GM23338 (cell line): ENCODE measurements at regions not wholly inside any gene's neighbourhood (a gene's known extent, or its start where the extent isn't known, plus 50 kb on each side); places are given as distances from the start of the nearest gene placed in this dataset.

ENCODE experiments used
- ATAC-seq: fragments of 200-7000 bp; cut with Tn5 transposase; 3 replicates; pipeline ENCODE4 v1.9.1; 2020
- DNase-seq: peaks from one replicate; pipeline ENCODE4 v3.0.0-alpha.2; 2015; ENCODE audit warnings: low spot score
- H2AFZ ChIP-seq: fragments of 200-600 bp; sonication (generic); 2 replicates; pipeline ENCODE4 v1.8.0; 2016; ENCODE audit warnings: antibody characterized with exemption, mild to moderate bottlenecking, moderate library complexity
- H3F3A ChIP-seq: fragments of 200-600 bp; sonication (generic); replicated peaks from 2 replicates; pipeline ENCODE4 v1.8.0; 2017; ENCODE audit warnings: antibody characterized with exemption, mixed run types, low read depth
- H3K27ac ChIP-seq: fragments of 200-600 bp; sonication (generic); 2 replicates; pipeline ENCODE4 v1.6.1; 2016; ENCODE audit warnings: low read depth
- H3K27me3 ChIP-seq: fragments of 200-600 bp; sonication (generic); 2 replicates; pipeline ENCODE4 v1.8.0; 2016; ENCODE audit warnings: mild to moderate bottlenecking, mixed run types, moderate library complexity; ENCODE audit not compliant: insufficient read depth
- H3K36me3 ChIP-seq: fragments of 200-600 bp; sonication (generic); 2 replicates; pipeline ENCODE4 v1.8.0; 2016; ENCODE audit warnings: mild to moderate bottlenecking; ENCODE audit not compliant: insufficient read depth
- H3K4me1 ChIP-seq: fragments of 200-600 bp; sonication (generic); 2 replicates; pipeline ENCODE4 v1.8.0; 2016; ENCODE audit warnings: mild to moderate bottlenecking, moderate library complexity; ENCODE audit not compliant: insufficient read depth
- H3K4me2 ChIP-seq: fragments of 200-600 bp; sonication (generic); 2 replicates; pipeline ENCODE4 v1.7.1; 2017; ENCODE audit warnings: mixed run types
- H3K4me3 ChIP-seq: fragments of 200-600 bp; sonication (generic); 2 replicates; pipeline ENCODE4 v1.6.1; 2016; ENCODE audit warnings: mixed run types
- H3K79me2 ChIP-seq: fragments of 200-600 bp; sonication (generic); replicated peaks from 2 replicates; pipeline ENCODE4 v1.8.0; 2017; ENCODE audit warnings: mild to moderate bottlenecking; ENCODE audit not compliant: insufficient read depth
- H3K9me2 ChIP-seq: fragments of 200-600 bp; sonication (generic); 2 replicates; pipeline ENCODE4 v1.8.0; 2017; ENCODE audit not compliant: insufficient read depth
- H4K20me1 ChIP-seq: fragments of 200-600 bp; sonication (generic); replicated peaks from 2 replicates; pipeline ENCODE4 v1.8.0; 2017; ENCODE audit warnings: mild to moderate bottlenecking; ENCODE audit not compliant: insufficient read depth
- H3K27ac Mint-ChIP-seq: 2 replicates; pipeline ENCODE4 v1.8.0; 2020; ENCODE audit warnings: inconsistent platforms, mild to moderate bottlenecking, moderate library complexity, mixed read lengths
- H3K27me3 Mint-ChIP-seq: 3 replicates; pipeline ENCODE4 v1.8.0; 2022; ENCODE audit warnings: low read depth, mild to moderate bottlenecking, moderate library complexity, mixed read lengths, inconsistent platforms; ENCODE audit not compliant: insufficient read depth, poor library complexity
- H3K36me3 Mint-ChIP-seq: 3 replicates; pipeline ENCODE4 v1.8.0; 2021; ENCODE audit warnings: low read depth, mild to moderate bottlenecking, inconsistent platforms, moderate library complexity, mixed read lengths
- H3K4me1 Mint-ChIP-seq: 3 replicates; pipeline ENCODE4 v1.8.0; 2020; ENCODE audit warnings: mild to moderate bottlenecking, inconsistent platforms, mixed read lengths
- H3K4me3 Mint-ChIP-seq: 3 replicates; pipeline ENCODE4 v1.8.0; 2021; ENCODE audit warnings: moderate library complexity, mild to moderate bottlenecking, inconsistent platforms, mixed read lengths
- H3K9me3 Mint-ChIP-seq: 3 replicates; pipeline ENCODE4 v1.8.0; 2020; ENCODE audit warnings: moderate library complexity, mild to moderate bottlenecking, inconsistent platforms, mixed read lengths
- CREB1 ChIP-seq: fragments of 250-450 bp; sonication (Bioruptor Pico); IDR thresholded peaks from 2 replicates; pipeline ENCODE4 v1.5.0; 2020; ENCODE audit warnings: low read depth, mild to moderate bottlenecking, moderate library complexity
- EZH2 ChIP-seq: fragments of 200-600 bp; sonication (generic); IDR thresholded peaks from one replicate; pipeline ENCODE4 v1.8.0; 2017; ENCODE audit warnings: antibody characterized with exemption, mild to moderate bottlenecking, low read depth; ENCODE audit not compliant: unreplicated experiment
- NANOG ChIP-seq: IDR thresholded peaks from 2 replicates; pipeline ENCODE4 v1.6.1; 2016; ENCODE audit warnings: antibody characterized with exemption, borderline replicate concordance
- ZNF331 ChIP-seq: fragments of 250-450 bp; sonication (Bioruptor Pico); IDR thresholded peaks from 2 replicates; pipeline ENCODE4 v1.5.0; 2020; ENCODE audit warnings: low read depth, mild to moderate bottlenecking, moderate library complexity
- TF ChIP-seq, protein P1 (sequence below): IDR thresholded peaks from one replicate; pipeline ENCODE4 v1.6.1; 2018; ENCODE audit warnings: antibody characterized with exemption; ENCODE audit not compliant: unreplicated experiment
- TF ChIP-seq, protein P2 (sequence below): IDR thresholded peaks from 2 replicates; pipeline ENCODE4 v1.6.1; 2016; ENCODE audit warnings: antibody characterized with exemption
- TF ChIP-seq, protein P3 (sequence below), 2 experiments: fragments of 200-600 bp in 1 of 2; sonication (generic) in 1 of 2; conservative IDR thresholded peaks; 2 replicates each; pipeline versions ENCODE4 v1.5.1 to v1.6.1; 2016 to 2017; ENCODE audit warnings: antibody characterized with exemption in 2 of 2, low read depth in 2 of 2, mild to moderate bottlenecking in 2 of 2, moderate library complexity in 1 of 2

DNA sequence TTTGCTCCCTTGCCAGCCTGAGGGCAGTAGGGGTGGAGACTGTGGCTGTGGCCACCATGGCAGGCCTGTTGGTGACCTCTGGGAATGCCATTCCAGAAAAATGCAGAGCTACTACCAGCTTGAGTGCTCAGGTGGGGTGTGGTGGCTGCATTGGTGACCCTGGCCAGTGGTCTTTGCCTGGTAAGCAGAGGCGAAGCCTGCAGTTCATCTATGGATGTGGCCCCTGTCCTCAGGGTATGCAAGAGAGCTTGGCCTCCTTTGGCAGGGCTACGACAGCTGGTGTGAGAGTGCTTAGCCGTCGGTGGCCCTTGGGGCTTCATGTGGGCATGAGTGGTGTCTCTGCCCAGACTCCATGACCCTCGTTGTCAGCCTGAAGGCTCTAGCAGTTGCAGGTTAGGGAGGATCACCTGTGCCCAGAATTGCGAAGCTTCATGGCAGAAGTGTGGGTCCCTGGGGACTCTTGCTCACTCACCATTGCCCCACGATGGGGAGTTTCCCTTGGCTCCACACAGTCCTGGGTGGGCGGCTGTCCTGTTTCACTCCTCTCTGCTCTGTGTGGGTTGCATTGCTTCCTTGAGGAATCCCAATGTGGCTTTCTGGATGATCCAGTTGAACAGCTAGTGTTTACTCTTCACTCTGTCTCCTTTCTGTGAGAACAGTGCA lies 117.9 kb upstream of the CDH12 start (continued):
- TF ChIP-seq, protein P1, sequence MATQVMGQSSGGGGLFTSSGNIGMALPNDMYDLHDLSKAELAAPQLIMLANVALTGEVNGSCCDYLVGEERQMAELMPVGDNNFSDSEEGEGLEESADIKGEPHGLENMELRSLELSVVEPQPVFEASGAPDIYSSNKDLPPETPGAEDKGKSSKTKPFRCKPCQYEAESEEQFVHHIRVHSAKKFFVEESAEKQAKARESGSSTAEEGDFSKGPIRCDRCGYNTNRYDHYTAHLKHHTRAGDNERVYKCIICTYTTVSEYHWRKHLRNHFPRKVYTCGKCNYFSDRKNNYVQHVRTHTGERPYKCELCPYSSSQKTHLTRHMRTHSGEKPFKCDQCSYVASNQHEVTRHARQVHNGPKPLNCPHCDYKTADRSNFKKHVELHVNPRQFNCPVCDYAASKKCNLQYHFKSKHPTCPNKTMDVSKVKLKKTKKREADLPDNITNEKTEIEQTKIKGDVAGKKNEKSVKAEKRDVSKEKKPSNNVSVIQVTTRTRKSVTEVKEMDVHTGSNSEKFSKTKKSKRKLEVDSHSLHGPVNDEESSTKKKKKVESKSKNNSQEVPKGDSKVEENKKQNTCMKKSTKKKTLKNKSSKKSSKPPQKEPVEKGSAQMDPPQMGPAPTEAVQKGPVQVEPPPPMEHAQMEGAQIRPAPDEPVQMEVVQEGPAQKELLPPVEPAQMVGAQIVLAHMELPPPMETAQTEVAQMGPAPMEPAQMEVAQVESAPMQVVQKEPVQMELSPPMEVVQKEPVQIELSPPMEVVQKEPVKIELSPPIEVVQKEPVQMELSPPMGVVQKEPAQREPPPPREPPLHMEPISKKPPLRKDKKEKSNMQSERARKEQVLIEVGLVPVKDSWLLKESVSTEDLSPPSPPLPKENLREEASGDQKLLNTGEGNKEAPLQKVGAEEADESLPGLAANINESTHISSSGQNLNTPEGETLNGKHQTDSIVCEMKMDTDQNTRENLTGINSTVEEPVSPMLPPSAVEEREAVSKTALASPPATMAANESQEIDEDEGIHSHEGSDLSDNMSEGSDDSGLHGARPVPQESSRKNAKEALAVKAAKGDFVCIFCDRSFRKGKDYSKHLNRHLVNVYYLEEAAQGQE: no peak
- no peak for TF ChIP-seq CREB1 (CRISPR knock-in tag)
- TF ChIP-seq, protein P2, sequence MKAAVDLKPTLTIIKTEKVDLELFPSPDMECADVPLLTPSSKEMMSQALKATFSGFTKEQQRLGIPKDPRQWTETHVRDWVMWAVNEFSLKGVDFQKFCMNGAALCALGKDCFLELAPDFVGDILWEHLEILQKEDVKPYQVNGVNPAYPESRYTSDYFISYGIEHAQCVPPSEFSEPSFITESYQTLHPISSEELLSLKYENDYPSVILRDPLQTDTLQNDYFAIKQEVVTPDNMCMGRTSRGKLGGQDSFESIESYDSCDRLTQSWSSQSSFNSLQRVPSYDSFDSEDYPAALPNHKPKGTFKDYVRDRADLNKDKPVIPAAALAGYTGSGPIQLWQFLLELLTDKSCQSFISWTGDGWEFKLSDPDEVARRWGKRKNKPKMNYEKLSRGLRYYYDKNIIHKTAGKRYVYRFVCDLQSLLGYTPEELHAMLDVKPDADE: no peak
- TF ChIP-seq, protein P3, sequence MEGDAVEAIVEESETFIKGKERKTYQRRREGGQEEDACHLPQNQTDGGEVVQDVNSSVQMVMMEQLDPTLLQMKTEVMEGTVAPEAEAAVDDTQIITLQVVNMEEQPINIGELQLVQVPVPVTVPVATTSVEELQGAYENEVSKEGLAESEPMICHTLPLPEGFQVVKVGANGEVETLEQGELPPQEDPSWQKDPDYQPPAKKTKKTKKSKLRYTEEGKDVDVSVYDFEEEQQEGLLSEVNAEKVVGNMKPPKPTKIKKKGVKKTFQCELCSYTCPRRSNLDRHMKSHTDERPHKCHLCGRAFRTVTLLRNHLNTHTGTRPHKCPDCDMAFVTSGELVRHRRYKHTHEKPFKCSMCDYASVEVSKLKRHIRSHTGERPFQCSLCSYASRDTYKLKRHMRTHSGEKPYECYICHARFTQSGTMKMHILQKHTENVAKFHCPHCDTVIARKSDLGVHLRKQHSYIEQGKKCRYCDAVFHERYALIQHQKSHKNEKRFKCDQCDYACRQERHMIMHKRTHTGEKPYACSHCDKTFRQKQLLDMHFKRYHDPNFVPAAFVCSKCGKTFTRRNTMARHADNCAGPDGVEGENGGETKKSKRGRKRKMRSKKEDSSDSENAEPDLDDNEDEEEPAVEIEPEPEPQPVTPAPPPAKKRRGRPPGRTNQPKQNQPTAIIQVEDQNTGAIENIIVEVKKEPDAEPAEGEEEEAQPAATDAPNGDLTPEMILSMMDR (conservative IDR thresholded peaks at IDR 0.05; ENCODE audit: low read depth in 2 of 2): no peak
- no peak for TF ChIP-seq NANOG

DNA sequence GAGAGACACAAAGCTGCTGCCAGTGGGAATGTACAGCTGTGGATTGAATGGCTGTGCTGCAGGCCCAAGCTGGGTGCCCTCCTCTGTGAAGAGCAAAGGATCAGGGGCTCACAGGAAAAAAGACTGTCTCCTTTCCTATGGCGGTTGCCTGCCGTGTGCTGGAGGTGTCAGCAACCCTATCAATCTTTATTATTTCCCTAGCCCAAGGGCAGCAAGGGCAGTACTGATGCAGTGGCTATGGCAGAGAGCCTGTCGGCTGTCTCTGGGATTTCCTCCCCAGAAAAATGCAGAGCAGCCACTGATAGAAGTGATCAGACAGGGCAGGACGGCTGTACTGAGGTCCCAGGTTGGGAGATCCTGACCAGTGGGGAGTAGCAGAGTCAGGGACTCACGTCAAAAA lies 117.3 kb upstream of the CDH12 start:
- Mint-ChIP-seq H3K27me3 (peaks cover 2% of the 10 kb centered on the region), H3K36me3 (peaks cover 6% of the 10 kb centered on the region; the same call in 2 of the 3 replicates), H3K9me3 (peaks cover 18% of the 10 kb centered on the region), H3K27ac (no peak overlapping the region), H3K4me3 (no peak overlapping the region), H3K4me1 (no peaks in the 10 kb centered on the region)
- Histone ChIP-seq H3K27ac (no peak overlapping the region), H3F3A (no peaks in the 10 kb centered on the region), H4K20me1 (no peaks in the 10 kb centered on the region), H3K4me2 (no peak overlapping the region), H3K79me2 (no peaks in the 10 kb centered on the region), H3K4me1 (no peaks in the 10 kb centered on the region), H3K9me2 (peaks cover 3% of the 10 kb centered on the region; the same call in 1 of the 2 replicates), H3K36me3 (no peaks in the 10 kb centered on the region), H3K27me3 (no peaks in the 10 kb centered on the region), H3K4me3 (no peak overlapping the region), H2AFZ (no peak overlapping the region)
- ATAC-seq: no peak
- DNase-seq: no peak
- TF ChIP-seq EZH2: no peak
- no peak for TF ChIP-seq ZNF331 (CRISPR knock-in tag)
